ENCODE measurements at regions not wholly inside any gene's neighbourhood (a gene's known extent, or its start where the extent isn't known, plus 50 kb on each side); places are given as distances from the start of the nearest gene placed in this dataset.

GRCh38 chr11:106327134-106327533 lies 249.7 kb downstream of the AASDHPPT start:
- POLR2A ChIA-PET (ENCODE audit: low non-redundant PET), result no interaction called here
- H3K4me3 ChIP-seq (ENCODE audit: low read depth, low read length, poor library complexity, severe bottlenecking), result no peak overlapping the region
- no peaks in the 10 kb centered on the region for H3K4me1 ChIP-seq (ENCODE audit: insufficient read depth, low read length, poor library complexity, severe bottlenecking)
- TF ChIP-seq EZH2 (IDR thresholded peaks at IDR 0.05; ENCODE audit: borderline replicate concordance, low read depth, low read length, poor library complexity, severe bottlenecking) (no peak), CTCF (conservative IDR thresholded peaks at IDR 0.05; ENCODE audit: low read depth, low read length) (no peak)
- no peaks in the 10 kb centered on the region for H3K9me3 ChIP-seq (ENCODE audit: low read depth, low read length, poor library complexity, severe bottlenecking)
- peaks cover 3% of the 10 kb centered on the region for H3K27me3 ChIP-seq (replicated peaks; ENCODE audit: insufficient read depth, low read depth, low read length, poor library complexity)
- H3K27ac ChIP-seq (ENCODE audit: low read depth, low read length, poor library complexity, severe bottlenecking), result no peak overlapping the region
- no peaks in the 10 kb centered on the region for H3K36me3 ChIP-seq (ENCODE audit: insufficient read depth, low read length, poor library complexity, severe bottlenecking)
- no TSS peak for BruUV-seq (replicated peaks)
- CTCF ChIA-PET, result no interaction called here
- no peak for DNase-seq (ENCODE audit: low spot score)
- intact Hi-C loops (cut with micrococcal nuclease; ENCODE audit: unreplicated experiment), result no loop called here

GRCh38 chr11:106327637-106328036 lies 250.2 kb downstream of the AASDHPPT start:
- H3K4me3 ChIP-seq (ENCODE audit: low read depth, low read length, poor library complexity, severe bottlenecking), result no peak overlapping the region
- no peaks in the 10 kb centered on the region for H3K36me3 ChIP-seq (ENCODE audit: insufficient read depth, low read length, poor library complexity, severe bottlenecking)
- H3K27me3 ChIP-seq (replicated peaks; ENCODE audit: insufficient read depth, low read depth, low read length, poor library complexity), result peaks cover 3% of the 10 kb centered on the region
- no peak for DNase-seq (ENCODE audit: low spot score)
- no peaks in the 10 kb centered on the region for H3K9me3 ChIP-seq (ENCODE audit: low read depth, low read length, poor library complexity, severe bottlenecking)
- TF ChIP-seq EZH2 (IDR thresholded peaks at IDR 0.05; ENCODE audit: borderline replicate concordance, low read depth, low read length, poor library complexity, severe bottlenecking), result no peak
- no peak for TF ChIP-seq CTCF (conservative IDR thresholded peaks at IDR 0.05; ENCODE audit: low read depth, low read length)
- no peaks in the 10 kb centered on the region for H3K4me1 ChIP-seq (ENCODE audit: insufficient read depth, low read length, poor library complexity, severe bottlenecking)
- ChIA-PET CTCF (no interaction called here), POLR2A (ENCODE audit: low non-redundant PET) (no interaction called here)
- intact Hi-C loops (cut with micrococcal nuclease; ENCODE audit: unreplicated experiment), result no loop called here
- no TSS peak for BruUV-seq (replicated peaks)
- no peak overlapping the region for H3K27ac ChIP-seq (ENCODE audit: low read depth, low read length, poor library complexity, severe bottlenecking)

GRCh38 chr11:106329273-106330018 lies 252.0 kb downstream of the AASDHPPT start:
- intact Hi-C loops (cut with micrococcal nuclease; ENCODE audit: unreplicated experiment), result no loop called here
- Histone ChIP-seq H3K4me1 (ENCODE audit: insufficient read depth, low read length, poor library complexity, severe bottlenecking) (no peaks in the 10 kb centered on the region), H3K9me3 (ENCODE audit: low read depth, low read length, poor library complexity, severe bottlenecking) (no peaks in the 10 kb centered on the region), H3K36me3 (ENCODE audit: insufficient read depth, low read length, poor library complexity, severe bottlenecking) (no peaks in the 10 kb centered on the region), H3K27me3 (replicated peaks; ENCODE audit: insufficient read depth, low read depth, low read length, poor library complexity) (peaks cover 3% of the 10 kb centered on the region), H3K4me3 (ENCODE audit: low read depth, low read length, poor library complexity, severe bottlenecking) (no peak overlapping the region), H3K27ac (ENCODE audit: low read depth, low read length, poor library complexity, severe bottlenecking) (no peak overlapping the region)
- TF ChIP-seq EZH2 (IDR thresholded peaks at IDR 0.05; ENCODE audit: borderline replicate concordance, low read depth, low read length, poor library complexity, severe bottlenecking) (no peak), CTCF (conservative IDR thresholded peaks at IDR 0.05; ENCODE audit: low read depth, low read length) (no peak)
- no TSS peak for BruUV-seq (replicated peaks)
- ChIA-PET CTCF (no interaction called here), POLR2A (ENCODE audit: low non-redundant PET) (no interaction called here)
- DNase-seq (ENCODE audit: low spot score), result no peak

Data from A673 (cell line).